ENCODE measurements at regions not wholly inside any gene's neighbourhood (a gene's known extent, or its start where the extent isn't known, plus 50 kb on each side); places are given as distances from the start of the nearest gene placed in this dataset.

DNA sequence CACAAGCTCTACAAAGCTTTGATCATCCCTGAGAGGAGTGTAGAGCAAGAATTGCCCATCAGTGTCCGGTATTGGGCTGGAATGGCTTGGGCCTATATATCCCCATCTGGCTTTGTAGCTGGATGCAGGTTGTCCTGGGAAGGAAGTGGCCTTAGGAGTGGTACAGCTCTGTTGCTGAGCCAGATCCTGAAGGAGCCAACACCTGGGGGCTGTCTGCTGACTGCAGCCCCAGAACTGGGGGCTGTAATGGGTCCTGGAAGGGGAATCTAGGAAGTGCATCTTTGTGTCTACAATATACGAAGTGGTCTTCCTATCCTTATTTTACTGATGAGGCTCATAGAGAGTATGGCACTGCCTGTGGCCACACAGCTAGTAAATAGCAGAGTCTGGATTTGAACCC is 145.9 kb downstream of the CDC5L start:
- no peak for FAIRE-seq

GRCh38 chr6:44534291-44534690 is 146.8 kb downstream of the CDC5L start:
- no peak for FAIRE-seq

DNA sequence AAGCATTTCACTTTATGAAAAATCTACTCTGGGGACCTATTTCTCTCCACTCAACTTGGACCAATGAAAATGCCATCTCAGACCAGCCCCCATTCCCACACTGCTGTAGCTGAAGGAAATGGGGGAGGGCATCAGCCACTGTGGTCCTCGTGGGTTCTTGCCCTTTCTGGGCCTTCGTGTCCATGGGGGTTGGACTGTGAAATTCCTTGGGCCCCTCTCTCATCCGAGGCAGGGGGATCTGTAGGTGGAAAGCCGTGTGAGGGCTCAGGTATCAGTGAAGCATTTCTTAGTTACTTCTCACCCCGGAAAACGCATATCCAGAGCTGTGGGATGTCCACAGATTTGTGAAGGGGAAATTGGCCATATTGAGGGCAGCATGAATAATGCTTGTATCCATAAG is 147.9 kb downstream of the CDC5L start:
- no peak for FAIRE-seq

- no peak for FAIRE-seq
These were observed 148.5 kb downstream of the CDC5L start for GRCh38 chr6:44535967-44536366.

- no peak for FAIRE-seq
These were observed 150.0 kb downstream of the CDC5L start for GRCh38 chr6:44537306-44538049.

GRCh38 chr6:44538131-44538806 is 150.8 kb downstream of the CDC5L start:
- no peak for FAIRE-seq

GRCh38 chr6:44538807-44539201 is 151.3 kb downstream of the CDC5L start:
- no peak for FAIRE-seq

GRCh38 chr6:44539701-44540355 is 152.3 kb downstream of the CDC5L start:
- no peak for FAIRE-seq

GRCh38 chr6:44540881-44541280 is 153.4 kb downstream of the CDC5L start:
- no peak for FAIRE-seq

GRCh38 chr6:44542401-44543116 is 155.1 kb downstream of the CDC5L start:
- no peak for FAIRE-seq

- no peak for FAIRE-seq
These were observed 156.2 kb downstream of the CDC5L start for GRCh38 chr6:44543664-44544063.

GRCh38 chr6:44545224-44545623 is 157.7 kb downstream of the CDC5L start:
- no peak for FAIRE-seq

DNA sequence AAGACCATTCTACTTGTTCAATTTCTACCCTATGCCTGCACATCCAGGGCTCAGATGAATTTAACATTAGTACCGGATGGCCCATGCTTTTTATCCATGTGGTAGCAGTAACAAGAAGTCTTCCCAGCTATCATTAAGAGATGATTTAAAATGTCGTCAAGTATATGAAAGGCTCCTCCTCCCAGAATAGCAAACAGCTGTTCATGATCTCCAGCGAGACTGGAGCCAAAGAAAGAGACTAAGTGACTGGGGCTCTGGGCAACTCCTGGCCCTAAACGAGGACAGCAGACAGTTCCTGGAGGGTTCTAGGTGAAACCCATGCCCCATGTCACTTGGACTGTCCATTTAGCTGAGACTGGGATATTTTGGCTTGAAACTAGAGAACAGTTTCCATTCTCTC is 160.8 kb downstream of the CDC5L start:
- FAIRE-seq: no peak

DNA sequence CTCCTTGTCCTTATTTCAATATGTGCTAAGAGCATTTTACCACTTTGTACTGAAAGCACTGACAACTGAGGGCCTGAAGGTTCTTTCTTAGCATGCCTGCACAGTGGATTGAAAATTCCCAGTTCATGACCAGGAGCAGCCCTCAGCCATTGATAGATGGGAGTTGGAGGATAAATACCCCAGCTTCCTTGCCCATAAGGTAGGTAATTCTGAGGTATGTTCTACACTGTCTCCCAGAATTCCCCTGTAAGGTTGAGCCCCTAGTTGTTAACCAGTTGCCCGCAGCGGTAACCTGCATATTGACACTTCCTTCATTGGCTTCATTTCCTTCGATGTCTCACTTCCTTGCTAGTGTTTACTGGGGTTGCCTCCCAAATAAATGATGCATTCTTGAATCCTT is 162.0 kb downstream of the CDC5L start:
- no peak for FAIRE-seq

DNA sequence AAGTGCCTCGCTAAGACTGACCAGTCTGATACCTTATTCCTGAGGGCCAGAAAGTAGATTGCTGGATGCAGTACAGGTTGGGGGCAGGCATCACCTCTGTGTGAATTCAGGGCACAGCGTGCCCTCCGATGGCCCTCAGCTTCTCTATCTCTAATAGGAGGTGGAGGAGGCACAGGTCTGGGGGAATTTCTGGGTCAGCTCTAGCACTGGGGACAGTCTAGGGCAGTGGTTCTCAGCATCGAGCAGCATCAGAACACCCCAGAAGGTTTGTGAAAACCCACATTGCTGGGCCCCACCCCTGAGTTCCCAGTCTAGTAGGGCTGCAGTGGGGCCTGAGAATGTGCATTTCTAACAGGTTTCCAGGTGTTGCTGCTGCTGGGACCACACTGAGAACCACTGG is 166.7 kb downstream of the CDC5L start:
- FAIRE-seq: no peak

- no peak for FAIRE-seq
These were observed 167.4 kb downstream of the CDC5L start for GRCh38 chr6:44554861-44555260.

DNA sequence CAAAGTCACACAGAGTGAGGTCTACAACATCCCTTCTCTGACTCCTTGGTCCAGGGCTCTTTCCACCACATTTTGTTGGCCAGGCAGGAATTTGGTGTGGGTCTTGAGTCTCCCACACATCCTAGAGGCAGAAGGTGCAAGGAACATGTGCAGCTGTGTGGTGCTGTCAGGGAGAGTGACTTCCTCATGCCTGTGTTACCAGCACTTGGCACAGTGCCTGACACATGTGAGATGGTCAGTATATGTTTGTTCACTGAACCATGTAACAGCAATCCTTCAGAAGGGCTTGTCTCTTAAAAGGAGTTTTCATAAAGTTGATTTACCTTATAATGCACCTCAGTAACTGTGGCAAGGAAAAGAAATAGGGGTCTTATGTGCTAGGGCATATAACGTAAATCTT is 168.5 kb downstream of the CDC5L start:
- no peak for FAIRE-seq

DNA sequence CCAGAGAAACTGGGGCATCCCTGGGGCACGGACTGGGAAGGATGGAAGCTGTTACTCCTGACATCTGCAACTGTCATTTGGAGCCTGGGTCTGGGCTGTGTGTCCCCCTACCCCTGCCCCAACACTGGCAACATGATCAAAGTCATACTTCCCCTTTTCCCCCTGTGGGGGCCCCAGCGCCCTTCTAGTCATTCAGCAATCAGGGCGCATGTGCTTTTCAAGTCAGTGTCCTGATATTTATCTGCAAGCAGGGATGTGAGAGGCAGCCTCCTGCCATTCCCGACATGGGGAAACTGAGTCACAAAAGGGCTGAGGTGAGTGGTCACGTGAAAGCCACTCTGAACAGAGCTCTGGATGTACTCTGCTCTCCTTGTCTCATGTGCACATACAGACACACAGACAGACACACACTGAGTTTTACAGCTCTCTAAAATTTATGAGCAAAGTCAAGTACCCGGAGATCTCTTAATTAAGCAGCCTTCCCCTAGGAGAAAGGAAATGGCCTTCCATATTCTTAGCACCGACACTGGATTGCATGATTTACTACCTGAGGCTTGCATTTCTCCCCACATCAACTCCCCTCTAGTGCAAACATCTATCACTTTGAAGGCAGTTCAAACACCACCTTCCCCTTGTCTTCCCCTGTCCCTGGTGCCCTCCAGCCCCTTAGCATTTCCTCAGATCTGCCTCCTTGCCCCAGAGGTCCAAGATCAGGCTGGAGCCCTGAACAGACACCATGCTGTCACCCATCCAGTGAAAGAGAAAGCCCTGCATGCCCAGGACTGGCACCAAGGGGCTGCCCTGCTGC is 170.7 kb downstream of the CDC5L start:
- FAIRE-seq: no peak

GRCh38 chr6:44558832-44559251 is 171.3 kb downstream of the CDC5L start:
- FAIRE-seq: no peak

DNA sequence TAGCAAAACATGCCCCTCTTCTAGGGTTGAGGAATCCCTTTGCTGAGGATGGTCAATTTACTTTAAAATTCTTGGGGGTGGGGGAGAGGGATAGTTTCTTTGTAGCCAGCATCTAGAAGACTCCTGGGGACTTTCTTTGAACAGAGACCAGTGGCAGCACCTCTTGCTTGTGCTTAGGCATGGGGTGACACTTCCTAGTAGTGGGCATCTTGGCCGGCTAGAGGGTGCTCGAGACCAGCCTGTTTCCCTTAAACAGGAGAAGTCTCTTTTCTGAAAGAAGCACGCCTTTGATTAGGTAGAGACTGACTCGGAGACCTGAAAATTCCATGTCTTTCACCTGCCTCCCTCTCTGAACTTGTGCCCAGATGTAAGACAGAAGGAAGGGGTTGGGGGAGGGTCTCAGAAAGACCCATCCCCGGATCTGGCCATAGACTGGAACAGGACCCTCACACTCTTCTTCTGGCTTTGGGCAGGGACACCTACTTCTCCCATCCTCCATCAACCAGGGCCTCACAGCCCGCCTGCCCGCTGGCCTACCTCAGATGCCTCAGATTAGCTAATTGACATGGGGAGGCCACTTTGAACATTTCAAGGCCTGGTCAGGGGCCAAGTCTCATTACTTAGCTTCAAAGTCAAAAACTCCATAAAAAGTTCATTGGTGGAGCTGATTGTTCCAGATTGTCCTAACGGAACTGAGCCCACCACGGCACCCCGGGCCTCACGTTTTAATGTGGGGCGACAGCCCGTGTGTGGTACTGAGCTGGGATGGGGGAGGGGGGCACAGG is 172.2 kb downstream of the CDC5L start:
- no peak for FAIRE-seq

DNA sequence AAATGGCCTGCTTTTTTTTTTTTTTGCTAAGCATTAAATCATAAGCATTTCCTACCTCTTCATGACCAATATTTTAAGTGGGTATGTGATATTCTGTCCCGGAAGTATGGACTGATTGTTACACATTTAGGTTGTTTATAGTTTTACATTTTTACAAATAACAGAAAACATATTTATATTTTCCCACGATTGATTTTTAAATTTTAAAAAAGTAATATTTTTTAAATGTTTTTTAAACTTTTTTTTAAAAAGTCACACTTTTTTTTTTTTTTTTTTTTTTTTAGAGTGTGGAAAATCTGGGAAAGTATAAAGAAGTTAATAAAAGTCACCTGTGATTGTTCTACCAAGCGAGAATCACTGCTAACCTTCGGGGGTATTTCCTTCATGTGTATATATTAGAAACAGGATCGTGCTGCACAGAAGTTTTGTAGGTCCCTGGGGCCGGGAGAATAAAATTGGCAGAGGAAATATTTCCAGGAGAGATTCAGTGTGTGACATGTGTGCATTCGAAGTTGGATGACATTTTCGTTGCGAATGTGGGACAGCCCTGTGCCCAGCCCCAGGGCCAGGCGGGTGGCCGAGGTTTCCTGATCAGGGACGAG is 173.1 kb downstream of the CDC5L start:
- FAIRE-seq: no peak

Measured in islet of Langerhans (tissue), 1 donor.